ELR (cell line): ENCODE measurements at regions not wholly inside any gene's neighbourhood (a gene's known extent, or its start where the extent isn't known, plus 50 kb on each side); places are given as distances from the start of the nearest gene placed in this dataset.
A peak's percentile ranks its signal among the peaks of the same experiment; 100 is the strongest.

ENCODE experiments used
- DNase-seq: peaks from one replicate; pipeline ENCODE4 v3.0.0-alpha.2; 2015; ENCODE audit warnings: low read depth

- DNase-seq, result no peak
Measured at GRCh38 chrX:107560980-107561379, 67.3 kb upstream of the PRPS1 start.

GRCh38 chrX:107561468-107562215, 66.7 kb upstream of the PRPS1 start:
- DNase-seq, result peak; percentile 18

- peak; percentile 76 for DNase-seq
Measured at GRCh38 chrX:107562482-107562881, 65.8 kb upstream of the PRPS1 start.

- no peak for DNase-seq
Measured at GRCh38 chrX:107563824-107564223, 64.5 kb upstream of the PRPS1 start.

- no peak for DNase-seq
Measured at GRCh38 chrX:107565015-107565414, 63.3 kb upstream of the PRPS1 start.

GRCh38 chrX:107565931-107566603, 62.2 kb upstream of the PRPS1 start:
- DNase-seq, result peak; percentile 66

GRCh38 chrX:107566604-107567262, 61.6 kb upstream of the PRPS1 start:
- DNase-seq, result peak; percentile 12

- no peak for DNase-seq
Measured at GRCh38 chrX:107567370-107567769, 60.9 kb upstream of the PRPS1 start.

GRCh38 chrX:107571296-107571998, 56.9 kb upstream of the PRPS1 start:
- DNase-seq, result peak; percentile 92

- no peak for DNase-seq
Measured at GRCh38 chrX:107573016-107573415, 55.3 kb upstream of the PRPS1 start.

GRCh38 chrX:107574054-107574683, 54.1 kb upstream of the PRPS1 start:
- peak; percentile 86 for DNase-seq

- peak; percentile 85 for DNase-seq
Measured at GRCh38 chrX:107574711-107575110, 53.6 kb upstream of the PRPS1 start.

GRCh38 chrX:107576392-107576791, 51.9 kb upstream of the PRPS1 start:
- no peak for DNase-seq

GRCh38 chrX:107576841-107577240, 51.5 kb upstream of the PRPS1 start:
- no peak for DNase-seq

GRCh38 chrX:107577933-107578332, 50.4 kb upstream of the PRPS1 start:
- no peak for DNase-seq
